ENCODE measurements at regions not wholly inside any gene's neighbourhood (a gene's known extent, or its start where the extent isn't known, plus 50 kb on each side); places are given as distances from the start of the nearest gene placed in this dataset.

DNA sequence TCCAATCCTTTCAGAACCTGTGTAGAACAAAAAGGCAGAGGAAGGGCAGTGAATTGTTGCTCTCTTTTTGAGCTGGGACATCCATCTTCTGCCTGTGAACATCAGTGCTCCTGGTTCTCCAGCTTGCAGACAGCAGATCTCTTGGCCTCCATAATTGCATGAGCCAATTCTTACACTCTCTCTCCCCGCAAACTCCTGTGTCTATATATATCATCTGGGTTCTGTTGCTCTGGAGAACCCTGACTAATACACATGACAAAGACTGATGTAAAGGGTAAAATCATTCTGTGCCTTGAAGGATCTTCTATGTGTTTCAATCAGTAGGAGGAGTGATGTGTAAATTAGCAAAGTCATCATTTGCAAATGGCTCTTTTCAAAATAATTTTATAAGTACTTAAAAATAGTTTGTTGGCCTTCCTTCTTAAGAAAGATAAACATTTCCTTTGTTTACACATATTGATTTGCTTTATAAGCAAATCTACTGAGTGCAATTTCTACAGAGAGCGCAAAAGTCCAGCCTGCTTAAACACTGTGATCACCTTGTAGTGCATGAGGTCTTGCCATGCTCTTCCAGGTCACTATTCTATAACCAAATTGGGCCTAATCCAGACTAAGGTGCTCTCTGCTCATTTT, 154.9 kb upstream of the ANKRD28 start:
- TF ChIP-seq CTCF (conservative IDR thresholded peaks at IDR 0.05; ENCODE audit: low read depth, low read length), result no peak
- TF ChIP-seq CEBPB (IDR thresholded peaks at IDR 0.05; ENCODE audit: low read depth, low read length), result no peak
- TF ChIP-seq POLR2A (IDR thresholded peaks at IDR 0.05; ENCODE audit: low read depth, low read length), result no peak
- TF ChIP-seq RAD21 (IDR thresholded peaks at IDR 0.05; ENCODE audit: low read length), result no peak
- no peak for TF ChIP-seq RCOR1 (IDR thresholded peaks at IDR 0.05; ENCODE audit: insufficient replicate concordance, low read length)
- TF ChIP-seq SMC3 (IDR thresholded peaks at IDR 0.05; ENCODE audit: low read depth, low read length), result no peak
- TF ChIP-seq USF2 (IDR thresholded peaks at IDR 0.05; ENCODE audit: low read depth, low read length), result no peak
- no peak for TF ChIP-seq BHLHE40 (IDR thresholded peaks at IDR 0.05; ENCODE audit: low read depth, low read length)
- TF ChIP-seq MAZ (IDR thresholded peaks at IDR 0.05; ENCODE audit: borderline replicate concordance, low read depth, low read length), result no peak
- no peak for TF ChIP-seq CHD1 (IDR thresholded peaks at IDR 0.05; ENCODE audit: low read depth, low read length)
- no peak for TF ChIP-seq FOS (IDR thresholded peaks at IDR 0.05; ENCODE audit: low read depth, low read length)
- TF ChIP-seq MXI1 (IDR thresholded peaks at IDR 0.05; ENCODE audit: borderline replicate concordance, low read depth, low read length), result no peak
- TF ChIP-seq ELK1 (IDR thresholded peaks at IDR 0.05; ENCODE audit: borderline replicate concordance, low read depth, low read length), result no peak
- peak; percentile 64 for TF ChIP-seq MAFK (IDR thresholded peaks at IDR 0.05; ENCODE audit: low read depth, low read length)

Data from IMR-90 (cell line).